A673 (cell line): ENCODE measurements at regions not wholly inside any gene's neighbourhood (a gene's known extent, or its start where the extent isn't known, plus 50 kb on each side); places are given as distances from the start of the nearest gene placed in this dataset.

ENCODE experiments used
- BruUV-seq: library from RNA; stranded (reverse); fragments of 400-500 nt; replicated peaks from 2 replicates; lab custom pipeline; 2021; lab: Mats Ljungman, UMichigan
- CTCF ChIA-PET: fragments of 300-600 bp; sonication (Branson Sonifier 250); formaldehyde crosslinking; loops from one replicate; lab custom pipeline; 2022; ENCODE audit warnings: antibody characterized with exemption; lab: Charles Lee
- POLR2A ChIA-PET: fragments of 300-600 bp; sonication (Branson Sonifier 250); formaldehyde crosslinking; loops from one replicate; lab custom pipeline; 2022; ENCODE audit warnings: antibody characterized with exemption; ENCODE audit not compliant: low non-redundant PET; lab: Charles Lee
- DNase-seq: peaks from one replicate; pipeline ENCODE4 v3.0.0-alpha.2; 2015; ENCODE audit warnings: low spot score
- H3K27ac ChIP-seq: fragments of 200-600 bp; sonication (generic); 2 replicates; pipeline ENCODE4 v1.5.1; 2016; ENCODE audit warnings: mixed run types, low read depth, mild to moderate bottlenecking, mixed read lengths, antibody characterized with exemption, low read length; ENCODE audit not compliant: poor library complexity, severe bottlenecking
- H3K27me3 ChIP-seq: fragments of 200-600 bp; sonication (generic); replicated peaks from 2 replicates; pipeline ENCODE4 v1.6.1; 2017; ENCODE audit warnings: mixed run types, low read depth, mild to moderate bottlenecking, mixed read lengths, antibody characterized with exemption, low read length; ENCODE audit not compliant: insufficient read depth, poor library complexity
- H3K36me3 ChIP-seq: fragments of 200-600 bp; sonication (generic); 2 replicates; pipeline ENCODE4 v1.6.1; 2016; ENCODE audit warnings: mixed run types, mild to moderate bottlenecking, mixed read lengths, antibody characterized with exemption, low read length; ENCODE audit not compliant: insufficient read depth, poor library complexity, severe bottlenecking
- H3K4me1 ChIP-seq: fragments of 200-600 bp; sonication (generic); 2 replicates; pipeline ENCODE4 v1.6.1; 2017; ENCODE audit warnings: mixed run types, mild to moderate bottlenecking, mixed read lengths, antibody characterized with exemption, low read length; ENCODE audit not compliant: insufficient read depth, poor library complexity, severe bottlenecking
- H3K4me3 ChIP-seq: fragments of 200-600 bp; sonication (generic); 2 replicates; pipeline ENCODE4 v1.5.1; 2016; ENCODE audit warnings: low read depth, mixed run types, mild to moderate bottlenecking, mixed read lengths, low read length; ENCODE audit not compliant: poor library complexity, severe bottlenecking
- H3K9me3 ChIP-seq: fragments of 200-600 bp; sonication (generic); 2 replicates; pipeline ENCODE4 v1.6.1; 2016; ENCODE audit warnings: mixed run types, low read depth, mild to moderate bottlenecking, mixed read lengths, antibody characterized with exemption, low read length; ENCODE audit not compliant: poor library complexity, severe bottlenecking
- EZH2 ChIP-seq: fragments of 200-600 bp; sonication (generic); IDR thresholded peaks from 2 replicates; pipeline ENCODE4 v1.6.1; 2017; ENCODE audit warnings: borderline replicate concordance, low read depth, mild to moderate bottlenecking, mixed read lengths, antibody characterized with exemption, low read length; ENCODE audit not compliant: poor library complexity, severe bottlenecking
- intact Hi-C: fragments of 100-400 bp; cut with micrococcal nuclease; formaldehyde crosslinking; loops from one replicate; pipeline ENCODE4 v1.10.0; 2022; ENCODE audit not compliant: unreplicated experiment
- TF ChIP-seq, protein P1 (sequence below): fragments of 300-800, 200-600 bp; sonication (generic); conservative IDR thresholded peaks from 2 replicates; pipeline ENCODE4 v1.5.1; 2017; ENCODE audit warnings: low read depth, mild to moderate bottlenecking, antibody characterized with exemption, low read length, moderate library complexity, mixed read lengths

DNA sequence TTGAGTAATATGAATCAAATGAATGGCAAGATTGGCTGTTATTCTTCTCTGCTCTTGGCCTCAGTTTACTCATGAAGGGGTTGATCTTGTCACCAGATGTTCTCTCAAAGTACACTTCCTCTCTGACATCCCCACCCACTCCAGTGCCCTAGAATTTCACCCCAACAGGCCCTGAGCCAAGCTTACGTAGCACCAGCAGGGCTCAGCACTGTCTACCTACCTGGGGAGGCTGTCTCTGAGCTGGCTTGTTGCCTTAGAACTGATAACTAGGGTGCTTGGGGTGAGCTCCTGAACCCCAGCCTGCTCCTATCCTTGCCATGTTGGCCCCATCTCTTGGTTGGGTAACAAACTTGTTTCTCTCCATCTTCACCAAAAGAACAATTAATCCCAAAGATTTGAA lies 159.1 kb upstream of the USP24 start:
- CTCF ChIA-PET, result interaction anchor here (1.0 kb wide), 1 partner anchor 88 kb away, joined by 3 read pairs; no protein-coding TSS in a partner anchor
- TF ChIP-seq, protein P1, sequence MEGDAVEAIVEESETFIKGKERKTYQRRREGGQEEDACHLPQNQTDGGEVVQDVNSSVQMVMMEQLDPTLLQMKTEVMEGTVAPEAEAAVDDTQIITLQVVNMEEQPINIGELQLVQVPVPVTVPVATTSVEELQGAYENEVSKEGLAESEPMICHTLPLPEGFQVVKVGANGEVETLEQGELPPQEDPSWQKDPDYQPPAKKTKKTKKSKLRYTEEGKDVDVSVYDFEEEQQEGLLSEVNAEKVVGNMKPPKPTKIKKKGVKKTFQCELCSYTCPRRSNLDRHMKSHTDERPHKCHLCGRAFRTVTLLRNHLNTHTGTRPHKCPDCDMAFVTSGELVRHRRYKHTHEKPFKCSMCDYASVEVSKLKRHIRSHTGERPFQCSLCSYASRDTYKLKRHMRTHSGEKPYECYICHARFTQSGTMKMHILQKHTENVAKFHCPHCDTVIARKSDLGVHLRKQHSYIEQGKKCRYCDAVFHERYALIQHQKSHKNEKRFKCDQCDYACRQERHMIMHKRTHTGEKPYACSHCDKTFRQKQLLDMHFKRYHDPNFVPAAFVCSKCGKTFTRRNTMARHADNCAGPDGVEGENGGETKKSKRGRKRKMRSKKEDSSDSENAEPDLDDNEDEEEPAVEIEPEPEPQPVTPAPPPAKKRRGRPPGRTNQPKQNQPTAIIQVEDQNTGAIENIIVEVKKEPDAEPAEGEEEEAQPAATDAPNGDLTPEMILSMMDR, result no peak
- no peak for TF ChIP-seq EZH2
- no peak for DNase-seq
- Histone ChIP-seq H3K4me3 (no peak overlapping the region), H3K27me3 (peaks cover 15% of the 10 kb centered on the region), H3K36me3 (no peaks in the 10 kb centered on the region), H3K27ac (no peak overlapping the region), H3K9me3 (no peaks in the 10 kb centered on the region), H3K4me1 (no peaks in the 10 kb centered on the region)
- POLR2A ChIA-PET, result no interaction called here
- intact Hi-C loops, result loop anchor here (10.0 kb wide), 1 partner anchor 521 kb away; no protein-coding TSS in a partner anchor
- no TSS peak for BruUV-seq

DNA sequence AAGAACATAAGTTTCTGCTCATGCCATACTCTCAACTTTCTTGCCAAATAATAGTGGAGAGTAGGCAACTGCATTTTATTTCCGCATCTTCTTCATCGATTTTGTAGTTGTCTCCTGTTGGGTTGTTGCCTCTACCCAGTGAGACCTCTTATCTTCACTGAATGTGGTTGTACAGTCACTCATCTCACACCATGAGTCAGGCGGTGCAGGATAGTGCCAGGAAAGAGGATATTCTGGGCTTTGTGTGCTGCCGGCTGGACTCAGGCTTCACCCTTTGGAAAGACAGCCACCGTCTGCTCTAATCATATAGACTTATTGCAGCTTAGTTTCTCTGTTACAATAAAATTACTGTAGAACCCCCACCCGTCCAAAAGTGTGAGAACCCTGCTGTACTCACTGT lies 154.3 kb upstream of the USP24 start:
- Histone ChIP-seq H3K27ac (no peak overlapping the region), H3K4me1 (no peaks in the 10 kb centered on the region), H3K36me3 (no peaks in the 10 kb centered on the region), H3K27me3 (peaks cover 50% of the 10 kb centered on the region), H3K9me3 (no peaks in the 10 kb centered on the region), H3K4me3 (no peak overlapping the region)
- CTCF ChIA-PET, result no interaction called here
- TF ChIP-seq, protein P1, result no peak
- no peak for TF ChIP-seq EZH2
- intact Hi-C loops, result no loop called here
- DNase-seq, result no peak
- BruUV-seq, result no TSS peak
- POLR2A ChIA-PET, result no interaction called here

DNA sequence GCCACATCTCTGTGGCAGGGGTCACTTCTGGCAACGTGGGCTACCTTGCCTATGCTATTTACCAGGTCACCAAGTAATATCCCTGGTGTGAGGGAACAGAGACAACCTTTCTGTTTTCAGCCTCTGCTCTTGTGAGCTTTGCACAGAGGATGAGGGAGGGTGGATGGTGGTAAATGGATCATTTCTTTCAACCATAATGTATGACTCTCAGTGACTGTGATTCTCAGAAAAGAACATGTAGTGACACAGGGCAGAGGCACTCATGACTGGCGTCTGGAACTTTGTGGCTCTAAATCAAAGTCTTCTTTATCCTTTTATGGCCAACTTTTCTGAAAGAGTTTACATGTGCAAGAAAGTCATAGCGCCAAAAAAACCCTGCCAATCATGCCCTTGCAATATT lies 153.5 kb upstream of the USP24 start:
- no TSS peak for BruUV-seq
- ChIA-PET CTCF (no interaction called here), POLR2A (no interaction called here)
- DNase-seq, result no peak
- no peak overlapping the region for H3K4me3 ChIP-seq
- TF ChIP-seq, protein P1, result no peak
- no peak for TF ChIP-seq EZH2
- no peak overlapping the region for H3K27ac ChIP-seq
- no peaks in the 10 kb centered on the region for H3K9me3 ChIP-seq
- H3K27me3 ChIP-seq, result peaks cover 57% of the 10 kb centered on the region
- intact Hi-C loops, result no loop called here
- no peaks in the 10 kb centered on the region for H3K36me3 ChIP-seq
- no peaks in the 10 kb centered on the region for H3K4me1 ChIP-seq
